HG03175 (cell line): ENCODE measurements at regions not wholly inside any gene's neighbourhood (a gene's known extent, or its start where the extent isn't known, plus 50 kb on each side); places are given as distances from the start of the nearest gene placed in this dataset.

ENCODE experiments used
- ATAC-seq: cut with Tn5 transposase; IDR thresholded peaks from one replicate; pipeline ENCODE4 v1.9.1; 2021; ENCODE audit warnings: mild to moderate bottlenecking, moderate library complexity; ENCODE audit not compliant: unreplicated experiment

DNA sequence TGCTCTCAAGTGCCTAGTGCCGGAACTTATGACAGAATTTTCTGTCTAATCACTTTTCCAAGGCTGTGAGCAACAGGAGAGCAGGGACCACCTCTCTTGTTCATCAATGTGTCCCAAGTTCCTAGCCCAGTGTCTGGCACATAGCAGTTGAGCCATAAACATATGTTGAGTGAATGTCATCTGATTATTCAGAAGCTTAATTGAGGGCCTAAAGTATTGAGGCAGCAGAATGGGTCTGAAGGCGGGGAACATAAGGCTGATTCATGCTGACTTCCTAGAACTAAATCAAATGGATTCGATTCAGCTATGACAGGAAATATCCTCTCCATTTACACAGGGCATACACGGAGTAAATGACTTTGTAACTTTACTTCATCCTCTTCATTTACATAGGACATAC, 438.0 kb upstream of the ZFHX3 start:
- ATAC-seq: no peak

DNA sequence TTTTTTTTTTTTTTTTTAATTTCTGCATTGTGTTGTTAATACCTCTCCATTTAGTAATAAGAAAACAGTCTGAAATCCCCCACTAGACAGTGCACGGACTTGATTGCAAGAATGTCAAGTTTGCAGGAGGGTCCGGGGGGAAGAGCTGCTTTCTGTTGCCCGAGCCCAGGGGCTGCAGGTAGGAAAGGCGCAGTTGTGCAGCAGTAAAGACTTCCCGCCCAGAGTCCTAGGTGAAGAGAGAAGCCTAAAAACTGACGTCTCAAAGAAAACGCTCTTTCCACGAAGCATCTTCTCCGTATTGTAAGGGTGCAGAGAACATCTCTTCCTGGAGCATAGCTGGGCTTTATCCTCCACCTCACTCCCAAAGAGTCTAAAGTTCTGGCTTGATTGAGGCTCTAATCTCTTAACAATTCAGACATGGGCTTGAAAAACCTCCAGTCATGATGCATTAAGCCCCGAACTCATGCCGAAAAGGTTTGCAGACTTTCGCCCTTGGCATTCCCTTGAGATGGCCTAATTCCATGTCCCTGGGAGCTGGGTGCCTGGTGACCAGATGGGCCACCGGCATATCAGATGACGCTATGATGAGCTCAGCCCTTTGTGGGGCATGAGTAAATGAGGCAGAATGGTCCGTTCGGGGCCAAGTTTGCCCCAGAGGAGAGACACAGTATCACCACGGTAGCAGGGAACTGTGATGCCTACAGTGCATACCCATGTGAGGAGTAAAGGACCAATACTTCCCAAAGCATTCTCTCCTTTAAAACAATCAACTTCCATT, 436.2 kb upstream of the ZFHX3 start:
- no peak for ATAC-seq

DNA sequence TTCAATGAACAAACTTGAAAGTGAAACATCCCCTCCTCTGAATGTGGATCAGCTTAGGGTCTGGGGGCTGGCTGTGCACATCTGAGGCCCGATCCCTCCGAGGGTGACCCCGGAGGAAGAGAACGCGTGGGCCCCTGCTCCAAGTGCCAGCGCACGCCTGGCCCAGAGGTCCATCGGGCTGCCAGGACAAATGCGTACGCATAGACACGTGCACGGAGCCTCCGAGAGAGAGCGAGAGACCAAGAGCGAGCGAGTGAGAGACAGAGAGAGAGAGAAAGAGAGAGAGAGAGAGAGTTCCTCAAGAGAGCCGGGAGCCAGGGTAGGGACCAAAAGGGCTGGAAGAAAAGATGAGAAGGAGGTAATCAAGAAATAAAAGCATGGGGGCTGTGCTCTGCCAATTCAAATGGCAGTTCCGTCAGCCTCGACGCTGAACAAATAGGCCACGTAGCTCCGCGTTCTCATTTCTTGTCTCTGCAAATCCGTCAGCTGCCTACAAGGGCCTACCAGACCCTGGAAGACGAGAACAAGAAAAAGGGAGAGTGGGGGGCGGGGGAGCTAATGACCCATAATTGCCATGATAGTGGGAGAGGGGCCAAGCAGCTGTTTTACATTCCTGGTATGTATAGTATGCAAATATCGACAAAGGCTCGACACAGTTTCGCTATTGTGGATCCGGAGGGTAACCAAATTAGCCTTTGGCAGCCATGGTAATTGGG, 435.3 kb upstream of the ZFHX3 start:
- ATAC-seq: no peak

DNA sequence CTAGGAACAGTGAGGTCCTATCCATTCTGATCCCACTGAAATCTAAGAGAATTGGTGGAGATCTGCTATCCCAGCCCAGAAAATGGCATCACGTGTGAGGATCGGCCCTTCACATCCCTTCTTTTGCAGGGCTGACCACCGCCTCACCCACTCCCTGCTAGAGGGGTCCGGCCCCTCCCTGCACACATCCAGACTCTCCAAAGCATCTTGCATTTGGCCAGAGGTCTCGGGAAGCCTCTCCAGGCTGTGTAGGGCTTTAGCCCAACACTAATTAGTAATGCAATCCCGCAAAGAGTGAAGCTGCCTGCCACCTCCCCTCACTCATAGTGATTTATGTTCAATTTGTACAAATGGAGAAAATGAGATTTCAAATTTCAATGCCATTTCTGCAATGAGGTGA, 434.4 kb upstream of the ZFHX3 start:
- no peak for ATAC-seq

DNA sequence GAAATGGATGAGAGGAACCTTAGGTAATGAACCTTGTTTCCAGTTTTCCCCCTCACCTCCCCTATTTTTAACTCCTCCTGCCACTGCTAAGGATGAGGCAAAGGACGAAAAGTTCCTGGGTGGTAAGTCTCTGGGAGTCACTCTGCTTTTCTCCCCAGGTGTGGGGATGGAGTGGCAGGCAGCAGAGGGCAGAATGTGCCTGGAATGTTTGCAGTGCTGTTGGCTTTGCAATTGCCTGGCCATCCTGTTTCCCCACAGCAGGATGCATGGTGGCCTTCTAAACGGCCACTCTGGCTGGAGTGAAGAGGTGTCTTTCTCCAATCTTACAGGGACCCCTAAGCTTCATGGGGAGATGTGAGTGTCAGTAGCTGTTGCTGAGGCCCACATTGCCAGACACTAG, 432.5 kb upstream of the ZFHX3 start:
- no peak for ATAC-seq

DNA sequence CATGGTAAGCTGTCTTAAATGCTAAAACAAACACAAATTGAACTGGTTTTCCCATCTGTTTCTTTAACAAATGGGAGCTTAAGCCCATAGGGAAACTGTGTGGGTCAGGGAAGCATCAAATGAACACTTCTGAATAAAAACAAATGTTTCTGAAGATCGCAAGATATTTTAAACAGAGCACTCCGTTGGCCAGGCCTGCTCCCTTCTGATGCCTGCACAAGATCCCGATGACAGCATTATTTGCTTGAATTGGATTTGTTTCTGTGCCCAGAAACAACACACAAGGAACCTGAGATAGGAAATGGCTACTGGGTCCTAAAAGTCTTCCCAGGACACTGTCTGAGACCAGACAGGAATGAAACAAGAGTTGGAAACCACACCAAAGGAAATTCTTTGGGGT, 425.8 kb upstream of the ZFHX3 start:
- no peak for ATAC-seq

DNA sequence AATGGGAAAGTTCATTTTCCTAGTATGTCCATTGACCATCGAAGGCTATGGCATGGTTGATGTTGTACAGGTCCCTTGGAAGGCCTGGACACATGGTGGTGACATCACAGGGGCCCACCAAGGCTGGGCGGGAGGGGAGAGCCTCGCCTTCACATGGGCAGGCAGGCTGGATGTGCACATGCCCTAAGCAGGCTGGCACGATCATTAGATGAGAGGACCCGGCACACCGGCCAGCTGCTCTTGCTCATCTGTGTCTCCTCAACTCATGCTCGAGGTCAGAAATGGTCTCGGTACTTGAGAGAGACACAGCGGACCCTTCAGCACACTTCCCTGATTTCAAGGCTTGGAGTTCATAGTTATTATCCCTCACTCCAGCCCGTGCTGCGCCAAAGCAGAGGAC, 416.9 kb upstream of the ZFHX3 start:
- ATAC-seq: no peak

DNA sequence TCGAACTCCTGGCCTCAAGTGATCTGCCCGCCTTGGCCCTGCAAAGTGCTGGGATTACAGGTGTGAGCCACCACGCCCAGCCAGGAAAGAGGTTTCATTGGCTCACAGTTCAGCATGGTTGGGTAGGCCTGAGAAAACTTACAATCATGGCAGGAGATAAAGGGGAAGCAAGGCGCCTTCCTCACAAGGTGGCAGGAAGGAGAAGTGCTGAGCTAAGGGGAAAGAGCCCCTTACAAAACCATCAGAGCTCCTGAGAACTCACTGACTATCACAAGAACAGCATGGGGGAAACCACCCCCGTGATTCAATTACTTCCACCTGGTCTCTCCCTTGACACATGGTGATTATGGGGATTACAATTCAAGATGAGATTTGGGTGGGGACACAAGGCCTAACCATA, 411.7 kb upstream of the ZFHX3 start:
- no peak for ATAC-seq

DNA sequence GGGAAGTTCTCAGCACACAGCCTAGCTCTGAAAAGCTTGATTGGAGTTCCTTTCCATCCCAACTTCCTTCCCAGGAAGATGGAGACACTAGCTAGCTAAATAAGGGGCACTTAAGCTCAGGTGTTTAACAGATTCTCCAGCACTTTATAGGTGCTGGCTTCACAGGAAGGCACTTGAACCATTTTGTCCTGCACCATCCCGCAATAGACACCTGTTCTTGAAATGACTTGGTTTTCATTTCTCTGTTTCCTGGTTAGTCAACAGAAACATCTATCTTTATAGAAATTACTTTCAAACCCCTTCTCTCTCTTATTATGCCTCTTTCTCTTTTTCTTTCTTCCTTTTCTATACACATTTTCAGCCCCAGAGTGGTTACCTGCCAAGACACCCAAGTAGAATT, 409.9 kb upstream of the ZFHX3 start:
- ATAC-seq: no peak

DNA sequence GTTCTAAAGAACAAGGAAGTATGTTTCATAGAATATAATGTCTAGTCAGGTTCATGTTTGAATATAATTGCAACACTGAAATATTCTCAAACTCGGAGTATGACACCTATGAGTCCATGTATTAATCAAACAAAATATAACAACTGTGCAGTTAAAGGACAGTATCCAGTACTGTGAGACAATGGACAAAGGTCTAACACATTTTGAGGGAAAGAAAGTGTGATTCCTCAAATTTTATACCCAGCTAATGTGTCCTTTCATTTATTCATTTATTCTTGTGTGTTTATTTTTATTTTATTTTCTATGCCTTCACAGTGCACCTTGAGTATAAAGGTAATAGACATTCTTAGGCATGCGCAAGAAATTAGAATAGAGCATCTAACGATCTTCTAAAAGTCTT, 401.0 kb upstream of the ZFHX3 start:
- no peak for ATAC-seq

DNA sequence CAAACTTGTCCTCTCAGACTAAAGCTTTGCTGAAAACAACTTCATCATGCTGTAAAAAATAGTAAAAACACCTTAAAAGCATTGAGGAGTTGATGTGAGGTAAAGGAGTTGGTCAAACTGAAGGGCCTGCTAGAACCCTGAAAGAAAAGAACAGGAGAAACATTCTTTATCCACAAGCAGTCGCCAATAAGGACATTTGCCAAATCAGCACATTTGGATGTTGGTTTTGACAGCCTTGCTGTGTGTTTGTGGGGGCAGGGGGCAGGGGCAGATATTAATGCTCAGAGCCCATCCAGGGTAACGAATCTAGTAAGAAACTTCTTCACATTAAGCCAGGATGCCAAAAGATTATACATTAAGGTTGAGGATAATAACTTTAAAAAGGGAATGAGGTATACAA, 399.9 kb upstream of the ZFHX3 start:
- ATAC-seq: no peak

DNA sequence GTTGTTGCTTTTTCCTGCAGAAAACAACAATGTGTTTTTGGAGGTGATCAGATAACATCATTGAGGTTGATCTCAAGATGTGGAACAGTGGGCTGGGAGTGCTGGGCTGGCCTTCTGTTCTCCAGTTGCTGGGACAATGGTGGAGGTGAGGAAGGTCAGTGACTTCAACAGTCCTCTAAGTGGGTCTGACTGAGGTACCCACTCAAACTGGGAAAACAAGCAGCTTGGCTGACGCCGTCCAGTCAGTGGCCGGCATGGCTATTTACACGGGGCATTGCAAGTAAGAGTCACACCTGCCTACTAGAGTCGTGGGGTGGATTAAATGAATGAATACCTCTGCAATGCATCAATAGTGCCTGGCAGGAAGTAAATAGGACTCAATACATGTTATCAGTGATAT, 386.7 kb upstream of the ZFHX3 start:
- ATAC-seq: no peak

DNA sequence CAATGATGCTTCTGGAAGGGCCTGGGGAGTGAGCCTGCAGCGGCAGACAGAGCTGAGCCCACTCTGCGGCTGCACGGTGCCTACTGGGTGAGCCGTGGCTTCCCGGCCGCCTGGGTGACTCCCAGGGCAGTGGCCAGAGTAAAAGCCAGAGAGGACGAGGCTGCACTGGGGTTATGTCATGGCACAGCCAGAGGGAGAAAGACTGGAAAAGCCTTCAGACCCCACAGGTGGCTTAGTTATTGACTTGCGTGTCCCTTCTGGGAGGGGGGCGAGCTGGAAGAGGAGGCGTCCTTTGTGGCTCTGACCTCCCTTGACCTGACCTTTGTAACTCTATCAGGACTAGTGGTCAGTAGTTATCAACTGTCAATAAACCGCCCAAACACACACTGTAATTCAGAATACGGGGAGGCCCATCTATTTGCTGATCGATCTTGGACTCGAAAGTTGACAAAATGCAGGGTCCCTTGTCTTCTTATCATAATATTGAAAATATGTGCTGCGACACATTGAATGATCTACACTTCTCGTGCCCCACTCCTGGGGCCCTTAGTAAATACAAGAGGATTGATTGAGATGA, 385.9 kb upstream of the ZFHX3 start:
- ATAC-seq: no peak

DNA sequence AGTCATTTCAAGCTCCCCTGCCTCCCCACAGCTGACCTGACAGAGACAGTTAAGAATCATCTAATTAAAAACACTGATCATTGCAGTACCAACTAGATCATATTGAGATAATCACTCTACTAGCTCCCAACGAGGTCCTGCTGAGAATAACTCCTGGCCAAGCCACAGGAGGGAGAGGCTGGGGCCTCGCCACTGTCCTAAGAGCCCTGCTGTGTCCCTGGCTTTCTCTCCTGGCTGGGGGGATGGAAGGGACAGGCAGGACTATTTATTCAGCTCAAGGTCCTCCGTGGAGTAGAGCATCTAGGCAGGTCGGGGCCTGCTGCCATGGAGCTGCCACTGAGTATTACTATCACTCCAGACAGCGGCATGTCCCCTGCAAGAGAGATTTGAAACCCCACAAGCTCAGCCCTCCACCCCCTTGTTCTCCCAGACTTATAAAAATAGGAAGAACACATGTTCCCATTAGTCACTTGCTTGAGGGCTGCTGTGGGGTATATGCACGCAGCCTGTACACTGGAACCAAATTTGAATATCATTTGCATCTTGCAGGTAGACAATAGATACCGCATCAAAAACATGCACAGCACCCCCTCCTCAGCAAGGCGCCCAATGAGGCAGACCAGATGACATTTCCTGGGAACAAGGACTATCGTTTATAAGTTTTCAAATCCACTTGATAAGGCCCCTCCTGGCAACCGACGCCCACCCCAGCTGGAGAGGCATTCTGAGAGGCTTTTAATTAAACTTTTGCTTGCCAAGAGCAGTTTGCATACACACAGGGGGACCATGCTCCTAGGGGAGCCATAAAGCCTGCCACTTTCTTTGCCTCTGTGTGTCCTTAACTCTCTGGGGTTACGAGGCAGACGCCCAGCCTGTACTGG, 385.2 kb upstream of the ZFHX3 start:
- no peak for ATAC-seq

DNA sequence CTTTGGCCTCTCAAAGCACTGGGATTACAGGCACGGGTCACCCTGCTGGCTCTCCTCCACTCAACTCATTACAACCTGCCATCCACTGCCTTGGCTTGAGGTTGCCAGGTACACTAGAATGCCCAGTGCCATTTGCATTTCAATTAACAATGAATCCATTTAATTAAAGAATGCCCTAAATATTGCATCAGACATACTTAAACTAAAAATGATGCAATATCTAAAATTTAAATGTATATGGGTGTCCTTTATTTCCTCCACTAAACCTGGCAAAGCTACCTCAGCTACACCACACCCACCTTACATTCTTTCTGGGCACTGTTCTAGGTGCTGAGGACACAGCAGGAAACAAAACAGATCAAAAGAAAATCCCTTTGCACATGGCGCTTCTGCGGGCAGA, 382.2 kb upstream of the ZFHX3 start:
- ATAC-seq: no peak

DNA sequence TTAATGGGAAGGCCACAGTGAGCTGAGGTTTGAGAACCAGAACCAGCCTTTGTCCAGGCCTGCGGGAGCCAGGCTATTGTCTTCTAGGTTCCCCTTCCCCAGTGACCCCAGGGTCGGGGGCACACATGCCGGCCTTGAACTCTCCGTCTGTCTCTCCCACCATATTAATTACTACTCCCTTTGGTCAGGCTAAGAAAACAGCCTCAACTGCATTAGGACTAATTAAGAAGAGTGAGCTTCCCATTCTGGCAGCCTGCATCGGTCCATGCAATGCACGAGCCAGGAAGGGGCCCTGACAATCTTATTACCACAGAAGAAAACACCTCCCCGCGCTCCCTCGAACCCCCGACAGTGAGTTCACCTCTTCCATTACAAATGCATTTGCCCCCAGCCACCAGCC, 380.2 kb upstream of the ZFHX3 start:
- no peak for ATAC-seq

DNA sequence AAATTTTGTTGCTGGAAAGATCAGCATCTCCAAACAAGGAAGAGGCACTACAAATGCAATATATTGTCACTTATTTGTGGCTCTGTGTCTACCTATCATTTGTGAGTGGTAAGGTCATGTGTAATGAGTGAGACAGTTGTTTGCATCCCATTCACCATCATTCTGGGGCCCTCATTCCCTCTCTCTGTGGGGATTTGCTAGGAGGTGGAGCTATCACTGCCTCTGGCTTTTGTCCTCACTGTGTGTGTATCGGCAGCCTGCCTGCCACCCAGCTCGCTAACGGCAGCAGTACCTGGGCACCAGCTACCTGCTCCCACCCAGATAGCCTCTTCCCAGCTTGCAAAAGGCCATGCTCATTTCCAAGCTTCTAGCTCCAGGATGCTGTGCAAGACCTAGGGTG, 379.2 kb upstream of the ZFHX3 start:
- no peak for ATAC-seq

DNA sequence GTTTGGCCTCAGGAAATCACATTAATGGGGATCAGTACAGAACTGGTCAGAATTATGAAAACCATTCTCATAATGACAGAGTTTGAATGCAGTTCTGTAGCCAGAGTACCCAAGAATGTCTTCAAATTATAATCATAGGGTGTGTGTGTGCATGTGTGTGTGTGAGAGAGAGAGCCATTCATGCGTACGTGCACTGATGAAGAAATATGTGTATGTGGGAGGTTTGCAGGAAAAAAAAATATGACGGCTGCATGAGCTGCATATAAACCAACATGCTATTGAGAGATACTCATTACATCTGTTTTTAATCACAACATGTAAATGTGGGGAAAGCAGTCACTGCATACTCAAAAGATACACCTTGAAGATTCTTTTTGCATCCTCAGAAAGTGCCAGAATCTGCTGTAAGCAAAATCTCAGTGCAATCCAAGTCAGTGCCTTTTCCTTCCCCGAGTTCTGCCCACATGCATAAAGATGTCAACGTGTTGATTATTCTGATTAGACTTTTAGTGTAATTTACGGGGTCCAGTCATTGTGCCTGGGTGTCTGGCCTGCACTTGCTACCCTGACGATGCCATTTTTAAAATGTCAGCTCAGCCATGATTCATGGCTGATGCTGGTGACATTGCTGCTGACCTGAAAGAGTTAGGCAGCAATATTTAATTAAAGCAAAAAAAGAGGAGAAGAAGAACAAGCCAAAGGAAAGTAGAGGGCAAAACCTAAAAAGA, 378.7 kb upstream of the ZFHX3 start:
- ATAC-seq: no peak

DNA sequence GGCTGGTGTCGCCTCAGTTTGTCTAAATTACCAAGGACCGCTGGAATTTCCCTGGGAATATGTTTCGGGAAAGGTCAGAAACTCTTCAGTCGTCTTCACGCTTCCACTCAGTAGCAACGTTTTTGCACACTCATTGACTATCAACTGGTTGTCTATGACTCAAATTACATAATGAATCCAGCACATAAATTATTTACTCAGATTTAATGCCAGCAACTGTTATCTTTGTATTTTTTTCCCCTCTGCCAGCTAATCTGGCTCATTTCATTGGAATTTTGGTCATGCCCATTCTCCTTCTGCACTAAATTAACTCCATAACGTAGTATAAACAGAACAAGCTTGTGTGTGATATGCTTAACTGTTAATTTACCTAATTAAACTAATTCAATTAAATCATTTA, 372.7 kb upstream of the ZFHX3 start:
- ATAC-seq: no peak

DNA sequence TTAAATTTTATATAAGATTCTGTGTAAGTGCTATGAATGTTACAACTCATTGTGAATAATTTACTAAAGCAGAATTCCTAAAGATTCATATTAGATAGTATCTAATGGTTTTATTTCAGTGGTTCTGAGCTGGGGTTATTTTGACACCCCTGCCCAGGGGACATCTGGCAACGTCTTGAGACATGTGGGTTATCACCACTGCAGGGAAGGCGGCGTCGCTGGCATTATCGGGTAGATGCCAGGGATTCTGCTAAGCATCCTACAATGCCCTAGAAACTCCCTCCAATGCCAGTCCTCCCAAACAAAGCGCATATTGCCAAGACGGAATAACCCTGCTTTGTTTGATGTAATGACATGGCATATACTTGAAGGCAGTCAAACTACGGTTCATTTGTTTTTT, 372.3 kb upstream of the ZFHX3 start:
- no peak for ATAC-seq

DNA sequence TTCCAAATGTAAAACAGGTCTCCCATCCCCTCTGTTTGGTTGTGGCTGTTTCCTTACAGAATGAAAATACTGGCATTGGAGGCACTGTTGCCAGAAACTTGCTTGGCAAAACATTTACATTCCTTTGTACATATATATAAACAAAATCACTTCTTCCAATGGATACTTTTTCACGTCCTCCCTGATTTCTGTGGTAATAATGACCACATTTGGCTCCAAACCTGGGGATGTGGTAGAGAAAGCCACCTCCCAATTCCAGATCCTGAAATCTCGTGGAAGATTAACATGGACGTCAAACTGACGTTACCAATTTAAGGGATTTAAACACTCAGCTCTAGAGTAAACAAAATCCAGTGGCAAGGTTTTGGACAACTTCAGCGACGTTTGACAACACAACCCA, 370.8 kb upstream of the ZFHX3 start:
- no peak for ATAC-seq
